H1 (cell line): ENCODE measurements at regions not wholly inside any gene's neighbourhood (a gene's known extent, or its start where the extent isn't known, plus 50 kb on each side); places are given as distances from the start of the nearest gene placed in this dataset.
A peak's percentile ranks its signal among the peaks of the same experiment; 100 is the strongest.

Experiments
- CTCF ChIA-PET: fragments of 300-600 bp; sonication (Branson Sonifier 250); formaldehyde crosslinking; loops from one replicate; lab custom pipeline; 2021; ENCODE audit not compliant: partially characterized antibody; lab: Charles Lee
- POLR2A ChIA-PET: fragments of 300-600 bp; sonication (Branson Sonifier 250); formaldehyde crosslinking; loops from one replicate; lab custom pipeline; 2021; ENCODE audit warnings: inconsistent platforms; ENCODE audit not compliant: partially characterized antibody; lab: Charles Lee
- DNase-seq, 2 experiments: peaks; one replicate each; pipeline versions ENCODE4 v3.0.0 to v3.0.0-alpha.2; 2010 to 2022; ENCODE audit warnings: low spot score in 2 of 2, low read depth in 1 of 2, mixed read lengths in 1 of 2
- FAIRE-seq: peaks from 2 replicates; lab custom pipeline; 2011; peaks lifted over from hg19 to GRCh38; lab: Jason Lieb, UNC
- H2AFZ ChIP-seq: 2 replicates; pipeline ENCODE4 v1.8.1; 2012; ENCODE audit warnings: low read length, inconsistent platforms
- H2AK5ac ChIP-seq: 2 replicates; pipeline ENCODE4 v1.6.1; 2013; ENCODE audit warnings: low read depth, low read length
- H2BK120ac ChIP-seq: replicated peaks from 2 replicates; pipeline ENCODE3; 2013; ENCODE audit warnings: low read depth, low read length, inconsistent platforms
- H2BK12ac ChIP-seq: 2 replicates; pipeline ENCODE4 v1.6.1; 2013; ENCODE audit warnings: low read depth, low read length
- H2BK15ac ChIP-seq: 2 replicates; pipeline ENCODE4 v1.6.1; 2013; ENCODE audit warnings: low read length
- H2BK20ac ChIP-seq: 2 replicates; pipeline ENCODE4 v1.6.1; 2013; ENCODE audit warnings: low read length
- H2BK5ac ChIP-seq: 2 replicates; pipeline ENCODE4 v1.6.1; 2013; ENCODE audit warnings: low read depth, low read length
- H3K14ac ChIP-seq: 2 replicates; pipeline ENCODE4 v1.6.1; 2013; ENCODE audit warnings: inconsistent platforms; ENCODE audit not compliant: insufficient read length
- H3K18ac ChIP-seq: 2 replicates; pipeline ENCODE4 v1.6.1; 2013; ENCODE audit warnings: low read length; ENCODE audit errors: extremely low read depth
- H3K23ac ChIP-seq: 2 replicates; pipeline ENCODE4 v1.6.1; 2013; ENCODE audit warnings: inconsistent platforms; ENCODE audit not compliant: insufficient read length
- H3K23me2 ChIP-seq: 2 replicates; pipeline ENCODE4 v1.6.1; 2013; ENCODE audit warnings: low read depth, low read length
- H3K27ac ChIP-seq: 2 replicates; pipeline ENCODE4 v1.6.1; 2011; ENCODE audit warnings: low read depth, low read length, inconsistent platforms
- H3K27me3 ChIP-seq, 4 experiments: replicated peaks in 1 of 4; 1 replicate in 1 of 4; 2 replicates in 3 of 4; pipeline versions ENCODE4 v1.6.1 to v1.8.1; 2011 to 2013; ENCODE audit warnings: low read length in 3 of 4, mild to moderate bottlenecking in 3 of 4, inconsistent platforms in 2 of 4, mixed read lengths in 2 of 4, moderate library complexity in 1 of 4; ENCODE audit not compliant: control insufficient read depth in 3 of 4, insufficient read depth in 3 of 4; ENCODE audit errors: extremely low read depth in 1 of 4
- H3K36me3 ChIP-seq, 4 experiments: 2 replicates each; pipeline versions ENCODE4 v1.6.1 to v1.8.1; 2011 to 2013; ENCODE audit warnings: mild to moderate bottlenecking in 4 of 4, low read length in 3 of 4, moderate library complexity in 2 of 4, control low read depth in 1 of 4, inconsistent platforms in 1 of 4; ENCODE audit not compliant: insufficient read depth in 4 of 4, control insufficient read depth in 2 of 4
- H3K4ac ChIP-seq: replicated peaks from 2 replicates; pipeline ENCODE3; 2013; ENCODE audit warnings: low read length, low read depth, mixed read lengths, inconsistent platforms; ENCODE audit not compliant: insufficient read length
- H3K4me1 ChIP-seq, 4 experiments: replicated peaks in 1 of 4; 1 replicate in 1 of 4; 2 replicates in 3 of 4; pipeline versions ENCODE4 v1.6.1 to v1.8.1; 2011 to 2013; ENCODE audit warnings: low read length in 3 of 4, inconsistent platforms in 2 of 4, mixed read lengths in 1 of 4; ENCODE audit not compliant: insufficient read depth in 4 of 4, control insufficient read depth in 3 of 4
- H3K4me2 ChIP-seq, 2 experiments: 2 replicates each; pipeline versions ENCODE4 v1.6.1 to v1.8.1; 2011 to 2013; ENCODE audit warnings: low read depth in 2 of 2, low read length in 2 of 2, control low read depth in 1 of 2, inconsistent platforms in 1 of 2, mild to moderate bottlenecking in 1 of 2; ENCODE audit not compliant: insufficient read depth in 1 of 2
- H3K4me3 ChIP-seq, 4 experiments: fragments of 200-600, 300-600 bp in 1 of 4; sonication (generic), shearing (Covaris generic), sonication (Bioruptor Twin) in 1 of 4; 2 replicates each; pipeline versions ENCODE4 v1.5.1 to v1.8.1; 2011 to 2016; ENCODE audit warnings: low read length in 4 of 4, low read depth in 3 of 4, control low read depth in 2 of 4, inconsistent platforms in 2 of 4, mild to moderate bottlenecking in 2 of 4, mixed read lengths in 1 of 4, moderate library complexity in 1 of 4; ENCODE audit not compliant: insufficient read depth in 2 of 4; ENCODE audit errors: extremely low read depth in 1 of 4
- H3K56ac ChIP-seq: replicated peaks from 2 replicates; pipeline ENCODE3; 2013; ENCODE audit warnings: low read depth, mild to moderate bottlenecking, mixed read lengths, low read length, inconsistent platforms; ENCODE audit not compliant: insufficient read length
- H3K79me1 ChIP-seq: 2 replicates; pipeline ENCODE4 v1.6.1; 2013; ENCODE audit warnings: low read depth, low read length, control low read depth
- H3K79me2 ChIP-seq, 2 experiments: 2 replicates each; pipeline versions ENCODE4 v1.6.1 to v1.8.1; 2012 to 2013; ENCODE audit warnings: low read length in 2 of 2, mild to moderate bottlenecking in 2 of 2, inconsistent platforms in 1 of 2; ENCODE audit not compliant: insufficient read depth in 2 of 2, control insufficient read depth in 1 of 2
- H3K9ac ChIP-seq, 4 experiments: replicated peaks in 1 of 4; 1 replicate in 1 of 4; 2 replicates in 3 of 4; pipeline versions ENCODE4 v1.6.1 to v1.8.1; 2011 to 2013; ENCODE audit warnings: low read depth in 3 of 4, low read length in 3 of 4, control low read depth in 2 of 4, mild to moderate bottlenecking in 2 of 4, moderate library complexity in 2 of 4, inconsistent platforms in 1 of 4; ENCODE audit errors: extremely low read depth in 1 of 4
- H3K9me3 ChIP-seq, 2 experiments: 2 replicates each; pipeline versions ENCODE4 v1.6.1 to v1.8.1; 2012 to 2013; ENCODE audit warnings: mild to moderate bottlenecking in 2 of 2, moderate library complexity in 2 of 2, control low read depth in 1 of 2, inconsistent platforms in 1 of 2, low read depth in 1 of 2, low read length in 1 of 2, mixed read lengths in 1 of 2; ENCODE audit not compliant: insufficient read depth in 2 of 2
- H4K20me1 ChIP-seq, 2 experiments: replicated peaks in 1 of 2; 2 replicates each; pipeline versions ENCODE3 to v1.8.1; 2011 to 2013; ENCODE audit warnings: inconsistent platforms in 2 of 2, low read length in 2 of 2, mild to moderate bottlenecking in 1 of 2; ENCODE audit not compliant: insufficient read depth in 2 of 2, control insufficient read depth in 1 of 2
- H4K5ac ChIP-seq: 2 replicates; pipeline ENCODE4 v1.6.1; 2013; ENCODE audit warnings: low read length, low read depth, mixed read lengths, inconsistent platforms; ENCODE audit not compliant: insufficient read length
- H4K8ac ChIP-seq: 2 replicates; pipeline ENCODE4 v1.8.0; 2013; ENCODE audit warnings: mild to moderate bottlenecking, moderate library complexity, low read length, inconsistent platforms; ENCODE audit not compliant: insufficient read depth; ENCODE audit errors: extremely low read depth
- H4K91ac ChIP-seq: replicated peaks from 2 replicates; pipeline ENCODE3; 2013; ENCODE audit warnings: low read length, mixed read lengths, inconsistent platforms; ENCODE audit not compliant: insufficient read length
- CTBP2 ChIP-seq: IDR thresholded peaks from 2 replicates; pipeline ENCODE4 v1.7.0; 2011; ENCODE audit warnings: borderline replicate concordance, mild to moderate bottlenecking, moderate library complexity, mixed read lengths, low read length; ENCODE audit not compliant: insufficient read depth, insufficient read length
- YY1 ChIP-seq: IDR thresholded peaks from 2 replicates; pipeline ENCODE4 v1.6.1; 2011; ENCODE audit warnings: low read depth, mild to moderate bottlenecking, low read length
- WGBS, 2 experiments: shearing (Covaris generic) in 1 of 2; methylation state at CpG; one replicate each; pipeline versions ENCODE4 v1.1.6 to v1.1.7; 2013 to 2015; ENCODE audit warnings: low lambda C conversion rate in 2 of 2, mixed read lengths in 2 of 2, inconsistent platforms in 1 of 2, low coverage in 1 of 2, missing lambda C conversion rate in 1 of 2; ENCODE audit not compliant: insufficient replicate concordance in 2 of 2, insufficient coverage in 1 of 2, insufficient read length in 1 of 2; ENCODE audit errors: extremely low coverage in 1 of 2, missing lambda C conversion rate in 1 of 2; 5-methylcytosine and 5-hydroxymethylcytosine counted together

- Histone ChIP-seq H3K23me2 (no peaks in the 10 kb centered on the region), H2BK20ac (no peak overlapping the region), H3K9me3 (no peaks in the 10 kb centered on the region), H3K4me2 (no peak overlapping the region), H2BK120ac (no peak overlapping the region), H3K27me3 (no peaks in the 10 kb centered on the region), H4K20me1 (no peaks in the 10 kb centered on the region), H4K5ac (no peak overlapping the region), H3K4me3 (no peak overlapping the region), H3K23ac (no peak overlapping the region), H2AFZ (no peak overlapping the region), H3K79me2 (no peaks in the 10 kb centered on the region), H2BK12ac (no peak overlapping the region), H3K4me1 (no peaks in the 10 kb centered on the region), H4K91ac (no peak overlapping the region), H3K4ac (no peak overlapping the region), H3K56ac (no peak overlapping the region), H3K18ac (no peak overlapping the region), H3K79me1 (no peaks in the 10 kb centered on the region), H3K36me3 (no peaks in the 10 kb centered on the region), H2BK15ac (no peak overlapping the region), H3K9ac (no peak overlapping the region), H3K27ac (no peak overlapping the region), H4K8ac (0 out of 2 replicates have a peak overlapping the region, but pooled peaks have one; percentile 14), H2BK5ac (no peak overlapping the region), H3K14ac (no peak overlapping the region), H2AK5ac (no peak overlapping the region)
- CTCF ChIA-PET: no interaction called here
- FAIRE-seq: no peak
- POLR2A ChIA-PET: no interaction called here
- WGBS, 2 experiments: 83% methylated on average over 1 of the region's 1 CpG; no CpG with 5 or more reads in 1 of the 2 experiments
- DNase-seq: no peak
- TF ChIP-seq CTBP2 (no peak), YY1 (no peak)
These were observed 526.4 kb downstream of the MID1IP1 start for GRCh38 chrX:39327705-39328104.
